NCI-H748 (cell line): ENCODE measurements at regions not wholly inside any gene's neighbourhood (a gene's known extent, or its start where the extent isn't known, plus 50 kb on each side); places are given as distances from the start of the nearest gene placed in this dataset.

Experiments
- DNase-seq: peaks from one replicate; lab custom pipeline; 2025; ENCODE audit not compliant: unreplicated experiment; lab: John Stamatoyannopoulos, UW

- no peak for DNase-seq
Observed at GRCh38 chr20:23232679-23233308, 117.8 kb upstream of the NXT1 start.

- no peak for DNase-seq
Observed at GRCh38 chr20:23232219-23232581, 118.4 kb upstream of the NXT1 start.

- no peak for DNase-seq
Observed at GRCh38 chr20:23231561-23232218, 118.9 kb upstream of the NXT1 start.

GRCh38 chr20:23230766-23231385, 119.7 kb upstream of the NXT1 start:
- no peak for DNase-seq

GRCh38 chr20:23229989-23230388, 120.6 kb upstream of the NXT1 start:
- no peak for DNase-seq

GRCh38 chr20:23228912-23229311, 121.7 kb upstream of the NXT1 start:
- no peak for DNase-seq

- DNase-seq, result no peak
Observed at GRCh38 chr20:23227976-23228375, 122.6 kb upstream of the NXT1 start.

- DNase-seq, result no peak
Observed at GRCh38 chr20:23227274-23227673, 123.3 kb upstream of the NXT1 start.

- DNase-seq, result peak; percentile 12
Observed at GRCh38 chr20:23226612-23227265, 123.9 kb upstream of the NXT1 start.

GRCh38 chr20:23225407-23226060, 125.1 kb upstream of the NXT1 start:
- no peak for DNase-seq

- no peak for DNase-seq
Observed at GRCh38 chr20:23224806-23225205, 125.8 kb upstream of the NXT1 start.

GRCh38 chr20:23223908-23224580, 126.5 kb upstream of the NXT1 start:
- DNase-seq, result no peak

GRCh38 chr20:23222531-23223200, 127.9 kb upstream of the NXT1 start:
- DNase-seq, result no peak

- no peak for DNase-seq
Observed at GRCh38 chr20:23217023-23217422, 130.9 kb upstream of the CD93 start.

GRCh38 chr20:23215344-23215995, 129.3 kb upstream of the CD93 start:
- DNase-seq, result no peak

GRCh38 chr20:23214903-23215302, 128.8 kb upstream of the CD93 start:
- no peak for DNase-seq

GRCh38 chr20:23212464-23212995, 126.4 kb upstream of the CD93 start:
- DNase-seq, result peak; percentile 78

GRCh38 chr20:23212011-23212410, 125.9 kb upstream of the CD93 start:
- DNase-seq, result no peak

- no peak for DNase-seq
Observed at GRCh38 chr20:23211164-23211563, 125.0 kb upstream of the CD93 start.
